Liver (tissue), 8 donors: ENCODE measurements at regions not wholly inside any gene's neighbourhood (a gene's known extent, or its start where the extent isn't known, plus 50 kb on each side); places are given as distances from the start of the nearest gene placed in this dataset.

Source experiments
- DNase-seq: peaks from one replicate; pipeline ENCODE4 v3.0.0-alpha.2; 2017; ENCODE audit warnings: low spot score
- H3K27ac ChIP-seq, 2 donors: one replicate each; pipeline ENCODE4 v1.7.0; 2013; ENCODE audit warnings: inconsistent platforms in 2 of 2, low read length in 2 of 2, control low read depth in 1 of 2, low read depth in 1 of 2, mild to moderate bottlenecking in 1 of 2
- H3K27me3 ChIP-seq, 4 donors: one replicate each; pipeline versions ENCODE4 v1.6.1 to v1.7.0; 2013; ENCODE audit warnings: low read length in 3 of 4, inconsistent platforms in 1 of 4, mild to moderate bottlenecking in 1 of 4, moderate library complexity in 1 of 4; ENCODE audit not compliant: control insufficient read depth in 4 of 4, insufficient read depth in 4 of 4
- H3K36me3 ChIP-seq, 4 donors: one replicate each; pipeline versions ENCODE4 v1.6.1 to v1.7.0; 2013; ENCODE audit warnings: low read length in 3 of 4, mild to moderate bottlenecking in 3 of 4, low read depth in 1 of 4, moderate library complexity in 1 of 4; ENCODE audit not compliant: control insufficient read depth in 4 of 4, insufficient read depth in 3 of 4
- H3K4me1 ChIP-seq, 4 donors: one replicate each; pipeline versions ENCODE4 v1.6.1 to v1.7.0; 2013; ENCODE audit warnings: low read length in 3 of 4, mild to moderate bottlenecking in 3 of 4, moderate library complexity in 1 of 4; ENCODE audit not compliant: control insufficient read depth in 4 of 4, insufficient read depth in 4 of 4
- H3K4me3 ChIP-seq, 3 donors: one replicate each; pipeline versions ENCODE4 v1.6.1 to v1.7.0; 2013; ENCODE audit warnings: low read length in 3 of 3, control low read depth in 1 of 3, low read depth in 1 of 3, mild to moderate bottlenecking in 1 of 3
- H3K9ac ChIP-seq, 2 donors: one replicate each; pipeline ENCODE4 v1.7.0; 2013; ENCODE audit warnings: low read length in 2 of 2, mild to moderate bottlenecking in 2 of 2, moderate library complexity in 2 of 2, control low read depth in 1 of 2, low read depth in 1 of 2
- H3K9me3 ChIP-seq, 4 donors: one replicate each; pipeline versions ENCODE4 v1.6.1 to v1.7.0; 2013; ENCODE audit warnings: low read length in 3 of 4; ENCODE audit not compliant: control insufficient read depth in 4 of 4
- CTCF ChIP-seq: fragments of 150-350 bp; IDR thresholded peaks from 2 replicates; pipeline ENCODE4 v1.5.1; 2017; ENCODE audit warnings: improper control_type of control experiment, low read depth, low read length; ENCODE audit not compliant: missing input control
- FOXA2 ChIP-seq: IDR thresholded peaks from 2 replicates; pipeline ENCODE4 v1.6.1; 2016; ENCODE audit warnings: antibody characterized with exemption
- HNF4A ChIP-seq, 2 donors: conservative IDR thresholded peaks; 2 replicates each; pipeline ENCODE4 v1.6.1; 2016; ENCODE audit warnings: antibody characterized with exemption in 2 of 2, mild to moderate bottlenecking in 2 of 2
- HNF4G ChIP-seq: IDR thresholded peaks from 2 replicates; pipeline ENCODE4 v1.6.1; 2016; ENCODE audit warnings: antibody characterized with exemption
- NR2F2 ChIP-seq: IDR thresholded peaks from 2 replicates; pipeline ENCODE4 v1.6.1; 2016; ENCODE audit warnings: antibody characterized with exemption
- RAD21 ChIP-seq, 2 donors: IDR thresholded peaks; 2 replicates each; pipeline ENCODE4 v1.6.1; 2016; ENCODE audit warnings: antibody characterized with exemption in 2 of 2, mild to moderate bottlenecking in 2 of 2
- REST ChIP-seq: IDR thresholded peaks from 2 replicates; pipeline ENCODE4 v1.6.1; 2016; ENCODE audit warnings: antibody characterized with exemption, mild to moderate bottlenecking
- RXRA ChIP-seq, 2 donors: IDR thresholded peaks; 2 replicates each; pipeline ENCODE4 v1.6.1; 2017 to 2018; ENCODE audit warnings: antibody characterized with exemption in 2 of 2, mild to moderate bottlenecking in 1 of 2
- WGBS: extraction: QIAGEN DNeasy Blood & Tissue Kit; methylation state at CpG from one replicate; pipeline ENCODE4 v1.1.7; 2013; 5-methylcytosine and 5-hydroxymethylcytosine counted together
- TF ChIP-seq, protein P1 (sequence below): IDR thresholded peaks from 2 replicates; pipeline ENCODE4 v1.6.1; 2016; ENCODE audit warnings: antibody characterized with exemption
- donor health status: healthy.
- donor health status: healthy.
- donor health status: healthy.
- donor health status: healthy.
- donor health status: healthy.

- TF ChIP-seq RAD21 (IDR thresholded peaks at IDR 0.05), result no peak
- TF ChIP-seq, protein P1, sequence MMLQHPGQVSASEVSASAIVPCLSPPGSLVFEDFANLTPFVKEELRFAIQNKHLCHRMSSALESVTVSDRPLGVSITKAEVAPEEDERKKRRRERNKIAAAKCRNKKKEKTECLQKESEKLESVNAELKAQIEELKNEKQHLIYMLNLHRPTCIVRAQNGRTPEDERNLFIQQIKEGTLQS, result no peak
- no peak for TF ChIP-seq NR2F2
- no peak for TF ChIP-seq REST
Observed at GRCh38 chr9:74138182-74138581, 359.0 kb upstream of the RORB start.

GRCh38 chr9:74140141-74140540 lies 357.0 kb upstream of the RORB start:
- H3K4me3 ChIP-seq, result no peak overlapping the region
- no peak overlapping the region for H3K27ac ChIP-seq
- 87% methylated on average over 2 of the region's 2 CpGs for WGBS
- H3K4me1 ChIP-seq, result peaks cover 0 to 4% (median 0%) of the 10 kb centered on the region in 4 donors
- no peak overlapping the region for H3K9ac ChIP-seq
- no peaks in the 10 kb centered on the region for H3K9me3 ChIP-seq
- no peak for DNase-seq
- TF ChIP-seq FOXA2 (no peak), HNF4A (conservative IDR thresholded peaks at IDR 0.05) (no peak)
- TF ChIP-seq, protein P1, result no peak
- no peaks in the 10 kb centered on the region for H3K36me3 ChIP-seq
- peaks cover 0 to under 1% (median 0%) of the 10 kb centered on the region in 4 donors for H3K27me3 ChIP-seq

More at GRCh38 chr9:74138182-74138581, 359.0 kb upstream of the RORB start:
- H3K36me3 ChIP-seq, result no peaks in the 10 kb centered on the region
- no peak overlapping the region for H3K9ac ChIP-seq
- no peak for DNase-seq
- no peak overlapping the region for H3K27ac ChIP-seq
- WGBS, result 48% methylated on average over 2 of the region's 2 CpGs
- H3K27me3 ChIP-seq, result peaks cover 0 to 2% (median 0%) of the 10 kb centered on the region in 4 donors
- peaks cover 0 to 4% (median 0%) of the 10 kb centered on the region in 4 donors for H3K4me1 ChIP-seq
- H3K9me3 ChIP-seq, result no peaks in the 10 kb centered on the region
- H3K4me3 ChIP-seq, result no peak overlapping the region

DNA sequence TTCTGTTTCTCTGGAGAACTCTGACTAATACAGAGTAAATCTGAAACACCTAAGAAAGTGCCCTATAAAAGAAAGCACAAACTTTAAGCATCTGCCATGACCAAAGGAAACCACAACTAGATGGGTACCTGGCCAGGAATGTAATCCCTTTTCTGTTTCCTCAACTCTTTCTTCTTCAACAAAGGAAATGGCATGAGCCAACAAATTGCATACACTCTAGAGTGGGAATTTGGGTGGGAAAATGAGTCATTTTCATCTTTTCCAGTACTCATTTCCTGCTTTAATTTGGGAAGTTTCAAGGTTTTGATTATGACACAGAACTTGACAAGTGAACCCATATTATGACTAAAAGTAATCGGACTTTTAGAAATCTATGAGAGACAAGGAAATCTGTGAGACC lies 349.2 kb upstream of the RORB start:
- TF ChIP-seq HNF4A (conservative IDR thresholded peaks at IDR 0.05) (no peak), CTCF (no peak), RAD21 (IDR thresholded peaks at IDR 0.05) (no peak), RXRA (IDR thresholded peaks at IDR 0.05) (no peak), HNF4G (no peak)
- Histone ChIP-seq H3K27me3 (no peaks in the 10 kb centered on the region), H3K9me3 (peaks cover 0 to 3% (median 0%) of the 10 kb centered on the region in 4 donors), H3K27ac (no peak overlapping the region), H3K4me1 (no peaks in the 10 kb centered on the region), H3K9ac (no peak overlapping the region), H3K36me3 (no peaks in the 10 kb centered on the region), H3K4me3 (no peak overlapping the region)
- no peak for DNase-seq
- WGBS, result 91% methylated on average over 1 of the region's 1 CpG
